Neuronal stem cell (in vitro differentiated cells): ENCODE measurements at regions not wholly inside any gene's neighbourhood (a gene's known extent, or its start where the extent isn't known, plus 50 kb on each side); places are given as distances from the start of the nearest gene placed in this dataset.

ENCODE experiments used
- DNase-seq: peaks from one replicate; pipeline ENCODE4 v3.0.0-alpha.2; 2013; ENCODE audit warnings: low spot score
- H2AFZ ChIP-seq: one replicate; pipeline ENCODE4 v1.6.1; 2013; ENCODE audit warnings: mild to moderate bottlenecking, low read length, inconsistent platforms
- H2AK5ac ChIP-seq: 2 replicates; pipeline ENCODE4 v1.6.1; 2013; ENCODE audit warnings: low read depth, mild to moderate bottlenecking, inconsistent platforms, low read length, moderate library complexity, mixed read lengths
- H2BK120ac ChIP-seq: 2 replicates; pipeline ENCODE4 v1.6.1; 2013; ENCODE audit warnings: low read depth, mild to moderate bottlenecking, inconsistent platforms, low read length, moderate library complexity, mixed read lengths
- H2BK12ac ChIP-seq: one replicate; pipeline ENCODE4 v1.6.1; 2013; ENCODE audit warnings: low read length, inconsistent platforms
- H2BK15ac ChIP-seq: 2 replicates; pipeline ENCODE4 v1.6.1; 2013; ENCODE audit warnings: mild to moderate bottlenecking, low read length, inconsistent platforms, mixed read lengths
- H2BK5ac ChIP-seq: one replicate; pipeline ENCODE4 v1.6.1; 2013; ENCODE audit warnings: inconsistent platforms, mild to moderate bottlenecking, low read length, moderate library complexity
- H3K14ac ChIP-seq: one replicate; pipeline ENCODE4 v1.6.1; 2013; ENCODE audit warnings: low read length, inconsistent platforms
- H3K18ac ChIP-seq: 2 replicates; pipeline ENCODE4 v1.6.1; 2013; ENCODE audit warnings: low read length, inconsistent platforms
- H3K23ac ChIP-seq: 2 replicates; pipeline ENCODE4 v1.6.1; 2013; ENCODE audit warnings: low read depth, mild to moderate bottlenecking, mixed read lengths, low read length, inconsistent platforms; ENCODE audit not compliant: poor library complexity
- H3K27ac ChIP-seq: replicated peaks from 3 replicates; pipeline ENCODE4 v1.5.1; 2013; ENCODE audit warnings: low read length, inconsistent platforms
- H3K27me3 ChIP-seq, 3 experiments: 2 replicates each; pipeline ENCODE4 v1.6.1; 2013; ENCODE audit warnings: low read length in 3 of 3, mild to moderate bottlenecking in 2 of 3, inconsistent platforms in 1 of 3, low read depth in 1 of 3, mixed read lengths in 1 of 3, moderate library complexity in 1 of 3; ENCODE audit not compliant: control insufficient read depth in 3 of 3, insufficient read depth in 3 of 3
- H3K36me3 ChIP-seq, 2 donors: replicated peaks in 1 of 2; 2 replicates each; pipeline ENCODE4 v1.6.1; 2013; ENCODE audit warnings: low read length in 2 of 2; ENCODE audit not compliant: control insufficient read depth in 2 of 2, insufficient read depth in 2 of 2
- H3K4ac ChIP-seq: 2 replicates; pipeline ENCODE4 v1.6.1; 2013; ENCODE audit warnings: inconsistent platforms, mild to moderate bottlenecking, low read length, moderate library complexity
- H3K4me1 ChIP-seq, 2 donors: 1 replicate in 1 of 2; 2 replicates in 1 of 2; pipeline ENCODE4 v1.6.1; 2013; ENCODE audit warnings: low read length in 2 of 2, low read depth in 1 of 2; ENCODE audit not compliant: control insufficient read depth in 2 of 2, insufficient read depth in 1 of 2
- H3K4me2 ChIP-seq: one replicate; pipeline ENCODE4 v1.6.1; 2013; ENCODE audit warnings: mild to moderate bottlenecking, low read length, inconsistent platforms; ENCODE audit not compliant: insufficient read depth, poor library complexity, severe bottlenecking
- H3K4me3 ChIP-seq, 2 donors: 2 replicates each; pipeline ENCODE4 v1.5.1; 2013; ENCODE audit warnings: low read length in 2 of 2, mild to moderate bottlenecking in 2 of 2, inconsistent platforms in 1 of 2, moderate library complexity in 1 of 2
- H3K79me1 ChIP-seq: one replicate; pipeline ENCODE4 v1.6.1; 2013; ENCODE audit warnings: low read depth, mild to moderate bottlenecking, inconsistent platforms, low read length, moderate library complexity
- H3K9ac ChIP-seq: one replicate; pipeline ENCODE4 v1.6.1; 2013; ENCODE audit warnings: mild to moderate bottlenecking, low read depth, low read length, inconsistent platforms; ENCODE audit not compliant: poor library complexity
- H3K9me3 ChIP-seq, 2 donors: replicated peaks in 1 of 2; 2 replicates each; pipeline versions ENCODE3 to v1.6.1; 2013; ENCODE audit warnings: low read length in 2 of 2, mild to moderate bottlenecking in 2 of 2, inconsistent platforms in 1 of 2, low read depth in 1 of 2, mixed read lengths in 1 of 2, moderate library complexity in 1 of 2; ENCODE audit not compliant: control insufficient read depth in 2 of 2, insufficient read depth in 1 of 2
- H4K8ac ChIP-seq: one replicate; pipeline ENCODE4 v1.6.1; 2013; ENCODE audit warnings: low read depth, mild to moderate bottlenecking, inconsistent platforms, low read length, moderate library complexity
- H4K91ac ChIP-seq: one replicate; pipeline ENCODE4 v1.6.1; 2013; ENCODE audit warnings: low read length, low read depth, mild to moderate bottlenecking, inconsistent platforms; ENCODE audit not compliant: poor library complexity
- WGBS, 2 donors: extraction: QIAGEN DNeasy Blood & Tissue Kit; methylation state at CpG; one replicate each; pipeline ENCODE4 v1.1.7; 2013; ENCODE audit warnings: missing lambda C conversion rate in 2 of 2, mixed read lengths in 1 of 2; ENCODE audit not compliant: insufficient read length in 2 of 2, insufficient replicate concordance in 1 of 2; ENCODE audit errors: extremely low coverage in 2 of 2; 5-methylcytosine and 5-hydroxymethylcytosine counted together

GRCh38 chr12:42030588-42030987 lies 114.1 kb downstream of the GXYLT1 start:
- H3K36me3 ChIP-seq, result no peaks in the 10 kb centered on the region
- no peak overlapping the region for H2BK15ac ChIP-seq
- no peak overlapping the region for H3K4me3 ChIP-seq
- H2BK12ac ChIP-seq, result no peak overlapping the region
- no peaks in the 10 kb centered on the region for H3K4me1 ChIP-seq
- no peaks in the 10 kb centered on the region for H3K79me1 ChIP-seq
- WGBS, 2 donors, result no CpG with 5 or more reads among the region's 6 CpGs
- H3K27me3 ChIP-seq, result no peaks in the 10 kb centered on the region
- H3K18ac ChIP-seq, result no peak overlapping the region
- H3K9me3 ChIP-seq, result no peaks in the 10 kb centered on the region
- no peak overlapping the region for H3K9ac ChIP-seq
- H3K27ac ChIP-seq, result no peak overlapping the region
- no peak overlapping the region for H4K91ac ChIP-seq
- no peak overlapping the region for H3K4ac ChIP-seq
- DNase-seq, result no peak
- no peak overlapping the region for H2AK5ac ChIP-seq
- no peak overlapping the region for H4K8ac ChIP-seq
- no peak overlapping the region for H3K4me2 ChIP-seq
- no peak overlapping the region for H3K14ac ChIP-seq
- no peak overlapping the region for H2BK120ac ChIP-seq
- no peak overlapping the region for H2BK5ac ChIP-seq
- no peak overlapping the region for H3K23ac ChIP-seq
- no peak overlapping the region for H2AFZ ChIP-seq

GRCh38 chr12:42027546-42027945 lies 117.1 kb downstream of the GXYLT1 start:
- H3K23ac ChIP-seq, result no peak overlapping the region
- H3K4me1 ChIP-seq, result peaks cover 0 to 4% of the 10 kb centered on the region in 2 donors
- H3K27me3 ChIP-seq, result peaks cover 0 to 3% (median 0%) of the 10 kb centered on the region in 3 experiments
- H3K18ac ChIP-seq, result no peak overlapping the region
- no peaks in the 10 kb centered on the region for H3K9me3 ChIP-seq
- no peak for DNase-seq
- no peak overlapping the region for H3K14ac ChIP-seq
- H2BK5ac ChIP-seq, result no peak overlapping the region
- H3K4me2 ChIP-seq, result no peak overlapping the region
- WGBS, 2 donors, result no CpG with 5 or more reads among the region's 5 CpGs
- no peak overlapping the region for H3K4me3 ChIP-seq
- no peak overlapping the region for H4K91ac ChIP-seq
- H2BK120ac ChIP-seq, result no peak overlapping the region
- H2AK5ac ChIP-seq, result no peak overlapping the region
- no peak overlapping the region for H2BK15ac ChIP-seq
- no peak overlapping the region for H3K9ac ChIP-seq
- no peak overlapping the region for H2AFZ ChIP-seq
- no peaks in the 10 kb centered on the region for H3K79me1 ChIP-seq
- H3K36me3 ChIP-seq, result no peaks in the 10 kb centered on the region
- no peak overlapping the region for H3K4ac ChIP-seq
- no peak overlapping the region for H3K27ac ChIP-seq
- H2BK12ac ChIP-seq, result no peak overlapping the region
- H4K8ac ChIP-seq, result no peak overlapping the region

- Histone ChIP-seq H4K8ac (no peak overlapping the region), H2BK120ac (no peak overlapping the region), H2BK15ac (no peak overlapping the region), H3K9me3 (no peaks in the 10 kb centered on the region), H3K4me1 (peaks cover 0 to 4% of the 10 kb centered on the region in 2 donors), H3K4me3 (no peak overlapping the region), H3K79me1 (no peaks in the 10 kb centered on the region), H3K9ac (no peak overlapping the region), H2AK5ac (no peak overlapping the region), H3K4ac (no peak overlapping the region), H3K23ac (no peak overlapping the region), H2AFZ (peak overlapping the region; percentile 18), H2BK12ac (no peak overlapping the region), H3K27me3 (peaks cover 0 to 3% (median 0%) of the 10 kb centered on the region in 3 experiments), H4K91ac (no peak overlapping the region), H3K18ac (no peak overlapping the region), H3K14ac (no peak overlapping the region), H2BK5ac (no peak overlapping the region), H3K4me2 (no peak overlapping the region), H3K36me3 (no peaks in the 10 kb centered on the region), H3K27ac (no peak overlapping the region)
- DNase-seq, result no peak
- WGBS, 2 donors, result no CpG with 5 or more reads among the region's 3 CpGs
Measured at GRCh38 chr12:42024495-42024830, 120.2 kb downstream of the GXYLT1 start.

GRCh38 chr12:42023733-42024494 lies 120.8 kb downstream of the GXYLT1 start:
- Histone ChIP-seq H3K4me2 (no peak overlapping the region), H2BK5ac (no peak overlapping the region), H3K18ac (no peak overlapping the region), H4K91ac (no peak overlapping the region), H4K8ac (no peak overlapping the region), H2BK120ac (no peak overlapping the region), H3K4me3 (no peak overlapping the region), H2AFZ (peak overlapping the region; percentile 70), H3K79me1 (no peaks in the 10 kb centered on the region), H3K27ac (no peak overlapping the region), H3K27me3 (peaks cover 0 to 3% (median 0%) of the 10 kb centered on the region in 3 experiments), H3K4ac (no peak overlapping the region), H2BK12ac (no peak overlapping the region), H3K9me3 (no peaks in the 10 kb centered on the region), H3K9ac (no peak overlapping the region), H3K23ac (no peak overlapping the region), H3K4me1 (peaks cover 0 to 4% of the 10 kb centered on the region in 2 donors), H3K14ac (no peak overlapping the region), H2BK15ac (no peak overlapping the region), H3K36me3 (no peaks in the 10 kb centered on the region), H2AK5ac (no peak overlapping the region)
- no CpG with 5 or more reads among the region's 25 CpGs for WGBS, 2 donors
- DNase-seq, result peak; percentile 74
